GM18498 (cell line): ENCODE measurements at regions not wholly inside any gene's neighbourhood (a gene's known extent, or its start where the extent isn't known, plus 50 kb on each side); places are given as distances from the start of the nearest gene placed in this dataset.
A peak's percentile ranks its signal among the peaks of the same experiment; 100 is the strongest.
"Not testable (repeated sequence)": the region's sequence is repeated elsewhere in the genome, so short reads cannot be mapped to it uniquely, and the experiment has no call there.

Source experiments
- ATAC-seq: cut with Tn5 transposase; IDR thresholded peaks from one replicate; pipeline ENCODE4 v1.9.1; 2021; ENCODE audit warnings: mild to moderate bottlenecking, moderate library complexity; ENCODE audit not compliant: unreplicated experiment

DNA sequence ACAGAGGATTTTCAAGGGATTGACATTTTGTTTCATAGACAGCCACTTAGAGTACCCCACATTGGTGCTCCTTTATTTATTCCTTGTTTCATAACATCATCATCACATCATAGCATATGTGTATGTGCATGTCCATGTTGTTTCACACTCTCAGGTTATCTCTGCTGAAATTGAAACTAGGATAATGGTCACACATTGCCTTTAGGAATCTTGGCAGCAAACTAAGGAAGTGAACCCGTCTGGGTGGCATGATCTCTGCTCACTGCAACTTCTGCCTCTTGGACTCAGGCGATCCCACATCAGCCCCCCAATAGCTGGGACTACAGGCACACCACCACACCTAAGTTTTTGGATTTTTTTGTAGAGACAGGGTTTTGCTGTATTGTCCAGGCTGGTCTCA, 234.2 kb upstream of the ANKRD50 start:
- ATAC-seq: no peak

DNA sequence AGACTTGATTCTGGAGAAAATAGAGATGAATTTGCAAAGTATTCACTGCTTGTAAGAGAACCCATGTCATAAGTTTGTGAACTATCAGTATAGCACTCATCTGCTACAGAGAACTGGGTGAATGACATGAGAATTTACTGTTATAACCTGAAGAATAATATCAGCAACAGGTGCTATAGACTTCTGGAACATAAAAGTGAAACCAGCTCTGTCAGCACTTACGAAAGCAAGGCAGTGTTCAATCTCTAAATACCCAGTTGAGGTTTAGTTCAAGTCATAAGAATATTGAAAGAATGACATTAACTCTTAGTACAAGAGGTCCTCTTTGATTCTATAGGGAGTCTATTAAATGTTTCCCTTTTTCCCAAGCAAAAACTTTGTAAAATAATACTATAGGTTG, 232.9 kb upstream of the ANKRD50 start:
- peak; percentile 81 for ATAC-seq

DNA sequence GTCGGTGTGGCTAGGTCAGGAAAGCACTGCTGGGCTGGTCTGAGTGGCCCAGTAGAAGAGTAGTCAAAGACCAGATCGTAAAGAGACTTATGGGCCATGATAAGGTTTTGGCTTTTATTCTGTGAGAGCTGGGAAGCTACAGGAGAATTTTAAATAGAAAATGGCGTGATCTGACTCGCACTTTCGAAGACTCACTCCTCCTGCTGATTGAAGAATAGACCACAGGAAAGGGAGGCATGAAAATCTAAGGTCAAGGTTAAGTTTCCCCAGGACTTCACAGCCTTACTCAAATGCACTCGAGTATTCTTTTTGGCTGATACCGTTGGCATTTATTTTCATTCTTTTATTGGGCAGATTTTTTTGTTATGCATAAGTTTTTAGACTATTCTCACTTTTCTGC, 231.4 kb upstream of the ANKRD50 start:
- no peak for ATAC-seq

DNA sequence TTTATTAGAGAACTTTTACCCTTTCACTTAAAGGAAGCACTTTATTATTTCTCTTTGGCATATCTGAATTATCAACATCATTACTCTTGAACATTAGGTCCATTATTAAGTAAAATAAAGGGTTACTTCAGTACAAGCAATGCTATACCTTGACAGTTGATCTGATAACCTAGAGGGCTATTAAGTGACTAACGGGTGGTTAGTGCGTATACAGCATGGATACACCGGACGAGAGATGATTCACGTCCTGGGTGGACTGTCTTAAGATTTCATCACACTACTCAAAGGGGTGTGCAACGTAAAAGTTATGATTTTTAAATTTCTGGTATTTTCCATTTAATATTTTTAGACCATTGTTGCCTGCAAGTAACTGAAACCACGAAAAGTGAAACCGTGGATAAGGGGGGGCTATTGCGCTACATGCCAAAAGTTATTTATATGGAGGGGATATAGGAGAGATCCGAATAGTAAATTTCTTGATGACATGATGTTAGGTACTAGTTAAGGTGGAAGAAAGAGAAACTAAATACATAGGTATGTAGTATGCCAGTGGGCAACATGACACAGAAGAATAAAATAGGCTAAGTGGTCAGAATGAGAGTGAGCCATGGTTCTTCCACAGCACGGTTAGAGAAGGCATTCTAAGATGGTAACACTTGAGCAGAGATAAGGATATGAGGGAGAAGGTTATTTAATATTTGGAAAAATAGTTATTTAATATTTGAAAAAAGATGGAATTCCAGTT, 230.8 kb upstream of the ANKRD50 start:
- no peak for ATAC-seq

DNA sequence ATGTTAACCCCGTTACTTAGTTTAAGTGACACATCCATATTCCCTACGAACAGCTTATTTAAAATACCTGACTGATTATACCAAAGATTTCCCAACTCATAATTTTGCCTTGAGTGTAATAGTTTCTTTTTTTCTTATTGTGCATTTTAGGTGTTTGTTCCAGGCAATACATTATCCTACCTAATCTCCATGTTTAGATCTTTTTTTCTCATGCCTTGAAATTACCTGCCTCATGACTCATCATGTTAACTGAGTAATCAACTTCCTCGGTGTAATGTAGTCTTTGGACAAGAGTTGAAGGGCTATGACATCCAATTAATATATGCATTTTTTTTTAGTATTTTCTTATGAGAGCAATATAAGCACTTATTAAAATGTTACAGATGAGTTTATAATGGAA, 228.7 kb upstream of the ANKRD50 start:
- no peak for ATAC-seq

DNA sequence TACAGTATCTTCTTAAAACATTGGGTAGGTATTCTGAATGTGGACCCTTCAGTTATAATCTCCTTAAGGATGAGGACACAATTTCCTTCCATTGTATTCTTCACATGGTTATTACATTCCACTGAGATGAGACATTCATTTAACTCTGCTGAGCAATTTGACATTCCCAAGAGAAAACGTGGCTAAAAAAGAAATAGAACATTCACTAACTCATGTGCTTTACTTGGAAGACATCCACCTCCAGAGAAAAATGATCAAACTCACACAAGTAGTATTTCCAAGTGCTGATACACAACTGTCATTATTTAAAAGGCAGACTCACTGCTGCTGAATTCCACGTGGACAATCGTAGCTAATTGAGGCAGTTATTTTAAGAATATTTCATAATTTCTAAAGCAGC, 227.9 kb upstream of the ANKRD50 start:
- no peak for ATAC-seq

DNA sequence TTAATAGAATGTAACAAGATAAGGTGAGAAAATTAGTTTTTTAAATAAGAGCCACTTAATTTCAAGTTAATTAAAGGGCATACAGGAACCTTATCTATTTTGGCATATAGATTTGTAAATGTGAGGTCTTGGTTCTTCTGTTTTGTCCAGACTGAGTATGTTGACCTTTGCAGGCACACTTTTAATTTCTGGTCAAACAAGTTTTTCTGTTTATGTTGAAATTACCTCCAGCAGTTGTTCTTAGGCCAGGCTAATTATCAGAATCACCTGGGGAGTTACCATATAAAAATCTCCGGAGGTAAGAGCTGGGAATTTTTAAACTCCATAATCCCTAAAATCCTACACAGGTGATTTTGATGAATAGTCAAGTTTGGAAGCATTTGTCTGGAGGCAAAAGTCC, 227.4 kb upstream of the ANKRD50 start:
- ATAC-seq: no peak

DNA sequence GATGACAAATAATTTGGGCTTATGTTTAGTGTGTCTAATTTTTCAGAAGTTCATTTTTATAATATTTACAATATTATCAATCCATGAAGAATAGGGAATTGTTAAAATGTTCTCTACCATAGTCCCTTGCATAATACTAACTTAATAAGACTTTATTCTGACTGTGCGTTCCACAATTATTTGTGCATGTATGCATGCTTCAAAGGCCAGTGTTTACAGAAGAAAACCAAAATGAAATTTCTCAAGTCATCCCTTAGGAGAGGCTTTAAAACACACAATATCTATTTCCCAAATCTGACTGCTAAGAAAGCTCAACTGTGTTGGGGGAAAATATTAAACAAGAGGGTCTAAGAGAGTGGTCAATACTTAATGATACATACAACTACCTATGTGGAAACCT, 226.3 kb upstream of the ANKRD50 start:
- no peak for ATAC-seq

DNA sequence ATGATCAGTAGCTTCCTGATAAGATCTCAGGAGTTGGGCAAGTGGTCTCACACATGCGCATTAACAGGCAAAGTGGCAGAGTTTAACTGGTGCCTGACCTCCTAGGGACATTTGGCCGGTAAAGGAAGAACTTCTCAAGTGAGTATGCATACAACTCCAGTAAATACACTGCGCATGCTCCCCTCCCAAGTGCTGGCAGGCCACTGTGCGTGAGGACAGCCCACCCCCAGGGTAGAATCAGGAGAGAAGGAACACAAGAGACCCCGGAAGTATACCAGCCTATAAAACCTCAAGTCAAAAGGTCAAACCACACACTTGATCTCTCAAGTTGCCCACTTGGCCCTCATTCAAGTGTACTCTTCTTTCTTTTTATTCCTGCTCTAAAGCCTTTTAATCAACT, 225.5 kb upstream of the ANKRD50 start:
- no peak for ATAC-seq

DNA sequence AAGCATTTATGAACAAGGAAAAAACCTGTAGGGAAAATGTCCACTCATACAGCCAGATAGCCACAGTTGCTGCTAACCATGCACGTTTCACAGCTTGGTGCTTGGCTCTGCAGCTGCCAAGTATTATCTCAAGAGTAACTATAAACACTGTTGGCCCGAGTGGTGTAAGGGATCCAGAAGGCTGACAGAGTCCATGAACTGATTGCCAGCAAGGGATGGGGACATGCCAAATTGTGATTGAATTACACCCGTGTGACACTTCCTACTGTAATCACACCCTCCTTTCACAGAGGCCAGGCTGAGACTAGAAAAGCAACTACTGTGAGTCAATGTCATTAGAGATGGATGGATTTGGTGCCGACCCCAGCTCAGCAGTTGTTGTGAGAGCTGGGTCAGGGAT, 223.9 kb upstream of the ANKRD50 start:
- ATAC-seq: no peak

DNA sequence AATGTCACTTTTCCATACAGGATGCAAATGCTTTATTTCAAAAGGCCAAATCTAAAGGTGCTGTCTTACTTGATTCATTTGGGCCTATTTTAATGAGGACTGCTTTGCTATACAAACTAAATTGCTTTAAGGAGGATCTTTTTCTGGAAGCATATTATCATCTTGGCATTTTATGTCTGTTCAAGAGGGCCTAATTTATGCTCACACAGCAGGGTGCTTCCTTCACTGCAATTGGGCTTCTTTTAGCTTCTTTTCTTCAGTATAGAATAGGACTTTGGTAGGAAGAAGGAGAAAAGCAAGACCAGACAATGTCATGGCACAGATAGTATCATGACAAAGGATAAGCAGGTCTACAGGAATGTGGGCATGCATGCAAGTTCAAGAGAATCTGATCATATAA, 222.4 kb upstream of the ANKRD50 start:
- ATAC-seq: no peak

DNA sequence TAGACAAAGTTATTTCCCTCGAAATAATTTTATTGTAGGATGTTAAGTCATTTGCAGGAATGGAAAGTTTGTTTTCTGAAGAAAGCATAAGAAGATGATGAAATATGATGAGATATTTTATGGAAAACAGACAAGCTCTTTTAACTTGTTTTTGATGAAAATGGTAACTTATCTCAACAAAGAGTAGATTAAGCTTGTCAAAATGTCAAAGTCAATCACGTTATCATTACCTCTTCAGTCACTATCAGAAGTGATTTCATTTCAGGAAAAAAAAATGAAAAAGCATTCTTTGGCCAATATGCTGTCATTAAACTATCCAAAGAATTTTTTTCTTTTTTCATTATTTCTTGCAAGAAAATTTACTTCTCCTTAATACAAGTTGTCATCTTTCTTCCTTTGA, 221.0 kb upstream of the ANKRD50 start:
- no peak for ATAC-seq

DNA sequence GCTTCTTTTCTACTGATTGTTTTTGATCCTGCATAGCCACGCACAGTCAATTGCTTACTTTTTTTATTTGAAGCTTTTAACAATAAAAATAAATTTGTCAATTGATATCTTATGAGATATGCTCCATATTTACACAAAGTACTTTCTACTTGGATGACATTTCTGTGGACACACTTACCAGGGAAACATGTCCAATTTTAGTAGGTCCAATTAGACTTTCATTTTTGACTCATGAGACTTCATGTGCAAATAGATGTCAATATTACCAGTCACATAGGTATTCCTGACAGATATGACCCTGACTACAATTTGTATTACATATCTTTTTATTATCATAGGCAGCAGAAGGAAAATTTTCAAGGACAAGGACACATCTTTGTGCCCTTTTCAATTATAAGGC, 219.9 kb upstream of the ANKRD50 start:
- no peak for ATAC-seq

DNA sequence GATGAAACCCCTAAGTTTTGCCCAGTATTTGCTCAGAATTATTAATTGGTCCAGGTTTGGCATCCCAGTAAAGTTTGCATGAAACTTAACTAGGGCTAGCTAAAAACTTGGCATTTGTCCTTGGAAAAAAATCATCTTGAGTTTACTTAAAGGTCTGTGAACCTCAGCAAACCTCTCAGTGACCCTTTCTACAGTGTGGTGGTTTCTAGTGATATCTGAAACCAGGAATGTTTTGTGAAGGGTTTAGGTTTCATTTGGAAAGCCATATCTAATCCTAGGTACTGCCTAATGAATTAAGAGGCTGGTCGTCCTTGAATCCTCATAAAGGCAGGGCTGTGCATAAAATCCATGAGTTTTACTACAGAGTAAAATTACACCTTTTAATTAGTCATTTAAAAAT, 218.5 kb upstream of the ANKRD50 start:
- no peak for ATAC-seq

DNA sequence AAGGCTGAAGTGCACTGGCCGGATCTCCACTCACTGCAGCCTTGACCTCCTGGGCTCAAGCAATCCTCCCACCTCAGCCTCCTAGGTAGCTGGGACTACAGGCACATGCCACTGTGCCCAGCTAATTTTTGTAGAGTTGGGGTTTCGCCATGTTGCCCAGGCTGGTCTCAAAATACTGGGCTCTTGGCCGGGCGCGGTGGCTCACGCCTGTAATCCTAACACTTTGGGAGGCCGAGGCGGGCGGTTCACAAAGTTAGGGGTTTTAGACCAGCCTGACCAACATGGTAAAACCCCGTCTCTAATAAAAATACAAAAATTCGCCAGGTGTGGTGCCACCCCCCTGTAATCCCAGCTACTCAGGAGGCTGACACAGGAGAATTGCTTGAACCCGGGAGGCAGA, 210.2 kb upstream of the ANKRD50 start:
- not testable (repeated sequence) for ATAC-seq

DNA sequence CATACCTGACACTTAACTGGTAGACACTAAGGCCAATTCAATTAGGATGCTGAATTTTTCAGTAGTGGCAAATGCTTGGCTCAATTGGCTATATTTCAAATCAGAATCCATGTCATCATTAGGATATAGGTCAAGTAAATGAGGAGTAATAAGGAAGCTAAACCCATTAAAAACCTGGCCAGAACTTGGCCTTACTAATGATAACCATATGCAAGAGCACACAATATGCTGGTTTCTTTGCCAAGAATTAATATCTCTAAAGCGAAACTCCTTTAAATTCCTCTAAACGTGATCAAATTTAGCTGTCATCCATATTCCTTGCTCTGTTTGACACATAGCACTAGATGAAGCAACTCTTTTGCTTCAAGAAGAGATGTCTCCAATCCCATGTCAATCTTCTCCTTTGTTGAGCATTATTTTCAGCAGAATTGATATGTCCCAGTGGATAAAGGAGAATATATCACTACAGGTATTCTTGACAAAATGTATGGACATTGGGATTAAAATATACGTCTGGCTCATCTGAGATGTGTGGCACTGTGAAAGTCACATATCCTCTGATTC, 206.1 kb upstream of the ANKRD50 start:
- no peak for ATAC-seq

DNA sequence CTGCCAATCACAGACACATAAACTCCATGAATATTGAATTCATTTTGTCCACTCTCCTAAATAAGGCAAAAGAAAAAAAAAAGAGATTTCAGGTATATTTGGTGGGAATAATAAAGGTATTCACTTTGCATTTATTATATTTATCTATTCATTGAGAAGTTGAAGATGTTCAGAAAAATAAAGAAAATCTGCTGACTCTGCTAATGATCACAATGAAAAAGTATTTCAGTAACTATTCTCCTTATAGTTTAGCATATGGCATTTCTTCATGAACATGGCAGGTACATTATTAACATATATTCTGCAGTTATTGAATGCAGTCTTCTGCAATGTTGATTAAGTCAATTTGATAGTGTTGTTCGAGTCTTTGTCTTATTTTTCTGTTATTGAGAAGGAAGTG, 202.5 kb upstream of the ANKRD50 start:
- no peak for ATAC-seq

DNA sequence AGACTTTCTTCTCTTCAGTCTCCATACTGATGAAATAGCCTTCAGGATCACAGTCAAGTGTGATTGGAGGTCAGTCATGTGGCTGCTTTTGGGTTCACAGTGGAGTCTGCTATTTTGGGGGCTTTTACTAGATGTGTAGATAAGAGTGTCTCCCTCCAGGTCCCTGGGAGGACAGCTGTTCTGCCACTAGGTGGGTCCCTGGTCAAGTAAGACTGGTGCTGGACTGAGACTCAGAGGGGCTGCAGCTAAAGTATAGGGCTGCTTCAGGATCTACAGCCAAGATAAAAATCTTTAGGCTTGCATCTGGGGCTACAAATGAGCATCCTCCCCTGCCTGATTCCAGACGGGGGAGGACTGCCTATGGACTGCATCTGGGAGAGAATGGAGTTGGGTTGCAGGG, 200.7 kb upstream of the ANKRD50 start:
- no peak for ATAC-seq

DNA sequence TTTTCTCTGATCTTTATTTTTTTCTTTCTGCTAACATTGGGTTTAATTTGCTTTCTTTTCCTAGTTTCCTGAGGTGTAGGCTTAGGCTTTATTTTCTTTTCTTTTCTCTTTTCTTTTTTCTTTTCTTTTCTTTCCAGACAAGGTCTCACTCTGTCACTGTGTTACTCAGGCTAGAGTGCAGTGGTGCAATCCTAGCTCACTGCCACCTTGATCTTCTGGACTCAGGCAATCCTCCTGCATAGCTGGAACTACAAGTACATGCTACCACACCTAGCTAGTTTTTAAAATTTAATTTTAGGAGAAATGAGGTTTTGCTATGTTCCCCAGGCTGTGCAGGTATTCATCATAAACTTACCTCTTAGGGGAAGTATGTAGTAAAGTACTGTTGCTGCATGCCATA, 197.8 kb upstream of the ANKRD50 start:
- ATAC-seq: no peak

DNA sequence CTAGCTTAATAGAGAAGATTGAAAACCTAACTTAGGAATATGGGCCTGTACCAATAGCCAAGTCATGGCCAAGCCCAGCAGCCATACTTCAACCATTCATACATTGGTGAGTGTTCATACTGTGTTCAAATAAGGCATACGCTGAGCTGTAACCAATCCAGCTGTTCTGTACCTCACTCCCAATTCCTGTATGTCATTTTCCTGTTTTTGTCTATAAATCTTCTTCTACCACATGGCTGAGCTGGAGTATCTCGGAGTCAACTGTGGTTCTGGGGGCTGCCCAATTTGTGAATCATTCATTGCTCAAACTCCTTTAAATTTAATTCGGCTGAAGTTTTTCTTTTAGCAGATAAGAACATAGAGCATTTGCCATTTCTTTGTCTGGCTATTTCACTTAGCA, 195.3 kb upstream of the ANKRD50 start:
- ATAC-seq: no peak

DNA sequence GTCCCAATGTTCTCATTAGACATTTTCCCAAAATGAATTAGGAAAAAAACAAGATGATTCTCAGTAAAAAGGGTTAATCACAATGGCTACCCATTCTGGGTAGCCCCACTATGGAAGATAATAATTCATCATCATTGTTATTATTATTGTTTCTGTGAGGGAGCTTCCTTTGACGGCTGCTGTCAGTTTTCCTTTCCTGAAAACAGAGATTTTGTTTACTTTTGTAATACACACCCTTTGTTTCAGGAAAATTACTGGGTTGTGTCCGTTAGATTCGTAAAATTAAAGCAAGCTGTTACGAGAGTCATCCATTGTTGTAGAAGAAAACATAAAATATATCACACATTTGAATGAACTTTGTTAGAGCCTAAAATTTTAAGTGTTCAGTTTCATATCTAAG, 192.9 kb upstream of the ANKRD50 start:
- no peak for ATAC-seq

DNA sequence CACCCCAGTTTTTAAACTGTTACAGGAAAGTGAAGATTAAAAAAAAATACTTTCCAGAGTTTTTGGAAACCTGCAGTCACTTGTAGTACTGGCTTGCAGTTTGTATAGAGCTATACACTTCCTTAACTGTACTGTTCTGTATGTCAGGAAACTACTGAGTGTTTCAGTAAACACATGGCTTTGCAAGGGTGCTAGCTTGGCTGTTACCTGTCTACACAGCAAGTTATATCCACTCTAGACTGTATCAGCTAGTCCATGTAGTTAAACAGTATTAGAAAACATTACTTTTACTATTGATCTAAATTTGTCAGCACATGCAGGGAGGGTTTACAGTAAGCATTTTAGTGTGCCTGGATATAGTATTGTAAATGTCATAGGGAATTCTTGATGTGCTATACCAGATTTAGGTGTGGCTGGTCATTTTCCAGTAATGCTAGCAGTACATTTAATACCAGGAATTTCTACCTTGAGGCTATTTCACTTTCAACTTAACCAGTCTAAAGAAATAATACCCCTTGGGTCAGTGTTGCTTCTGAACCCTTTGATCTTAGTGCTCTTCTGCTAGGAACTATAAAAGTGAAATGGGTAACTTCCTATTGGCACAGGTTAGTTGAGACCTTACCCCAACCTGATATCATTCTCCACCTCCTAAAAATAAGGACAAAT, 192.3 kb upstream of the ANKRD50 start:
- ATAC-seq: no peak
